WI38 (cell line): ENCODE measurements at regions not wholly inside any gene's neighbourhood (a gene's known extent, or its start where the extent isn't known, plus 50 kb on each side); places are given as distances from the start of the nearest gene placed in this dataset.

Experiments used
- H3K4me3 ChIP-seq: 2 replicates; pipeline ENCODE4 v1.5.1; 2011; ENCODE audit warnings: low read depth, mild to moderate bottlenecking, control low read depth, low read length
- CTCF ChIP-seq: IDR thresholded peaks from 2 replicates; pipeline ENCODE4 v1.5.1; 2012; ENCODE audit warnings: low read depth, mild to moderate bottlenecking, control low read depth, low read length

GRCh38 chr4:132169660-132170059, 979.4 kb upstream of the PCDH10 start:
- H3K4me3 ChIP-seq, result no peak overlapping the region
- TF ChIP-seq CTCF, result no peak

GRCh38 chr4:132180020-132180427, 969.1 kb upstream of the PCDH10 start:
- H3K4me3 ChIP-seq, result peak overlapping the region; percentile 30; the same call in 1 of the 2 replicates
- no peak for TF ChIP-seq CTCF

- no peak for TF ChIP-seq CTCF
- H3K4me3 ChIP-seq, result no peak overlapping the region
Measured at GRCh38 chr4:132195176-132195575, 953.9 kb upstream of the PCDH10 start.

GRCh38 chr4:132203618-132204017, 945.5 kb upstream of the PCDH10 start:
- H3K4me3 ChIP-seq, result no peak overlapping the region
- TF ChIP-seq CTCF, result no peak

- H3K4me3 ChIP-seq, result no peak overlapping the region
- no peak for TF ChIP-seq CTCF
Measured at GRCh38 chr4:132214519-132214918, 934.6 kb upstream of the PCDH10 start.

GRCh38 chr4:132218406-132218805, 930.7 kb upstream of the PCDH10 start:
- no peak for TF ChIP-seq CTCF
- no peak overlapping the region for H3K4me3 ChIP-seq

GRCh38 chr4:132227151-132227856, 921.8 kb upstream of the PCDH10 start:
- H3K4me3 ChIP-seq, result peak overlapping the region; percentile 21; the same call in 1 of the 2 replicates
- no peak for TF ChIP-seq CTCF
